ENCODE measurements at regions not wholly inside any gene's neighbourhood (a gene's known extent, or its start where the extent isn't known, plus 50 kb on each side); places are given as distances from the start of the nearest gene placed in this dataset.

GRCh38 chr7:145902123-145902522 is 214.5 kb upstream of the CNTNAP2 start:
- no peaks in the 10 kb centered on the region for H3K4me1 ChIP-seq (replicated peaks in 1 of 2; ENCODE audit: control insufficient read depth in 2 of 2, insufficient read depth in 2 of 2, low read length in 2 of 2)
- ChIA-PET POLR2A (no interaction called here), CTCF (ENCODE audit: low intra/inter-chr PET ratio) (no interaction called here)
- WGBS (ENCODE audit: insufficient coverage, low coverage, missing lambda C conversion rate): 42% methylated on average over 3 of the region's 3 CpGs
- no TSS peak for BruUV-seq (replicated peaks)
- no peaks in the 10 kb centered on the region for H4K20me1 ChIP-seq (replicated peaks; ENCODE audit: control insufficient read depth, insufficient read depth, low read length)
- no peak overlapping the region for H3K4me3 ChIP-seq
- ATAC-seq (peak; percentile 92), FAIRE-seq (no peak), DNase-seq (ENCODE audit: extremely low read depth in 1 of 4, low spot score in 3 of 4) (no peak)
- TF ChIP-seq UBTF (IDR thresholded peaks at IDR 0.05; ENCODE audit: borderline replicate concordance in 1 of 2, low read depth in 2 of 2, low read length in 2 of 2) (no peak), CTCF (IDR thresholded peaks at IDR 0.05 in 2 of 3, conservative IDR thresholded peaks at IDR 0.05 in 1 of 3; ENCODE audit: insufficient read depth in 2 of 3, low read depth in 1 of 3, low read length in 3 of 3) (0 out of 6 replicates have a peak, but pooled peaks of 1 of the 3 experiments have one; percentile 22), SRSF9 (IDR thresholded peaks at IDR 0.05; ENCODE audit: borderline replicate concordance, low read depth, low read length) (no peak)
- H3K79me2 ChIP-seq (ENCODE audit: control insufficient read depth, insufficient read depth, low read length): peaks cover 68% of the 10 kb centered on the region; the same call in 2 of the 3 replicates
- H3K9me1 ChIP-seq (ENCODE audit: control insufficient read depth, insufficient read depth, low read length): no peaks in the 10 kb centered on the region
- no peak overlapping the region for H3K4me2 ChIP-seq (ENCODE audit: insufficient read depth, low read length)
- H3K36me3 ChIP-seq (ENCODE audit: control insufficient read depth, insufficient read depth, low read length): no peaks in the 10 kb centered on the region
- intact Hi-C loops (cut with micrococcal nuclease): no loop called here
- no peaks in the 10 kb centered on the region for H3K27me3 ChIP-seq (ENCODE audit: control insufficient read depth in 2 of 2, insufficient read depth in 2 of 2, low read length in 2 of 2)
- no peak overlapping the region for H2AFZ ChIP-seq (ENCODE audit: low read depth, low read length)
- in situ Hi-C loops (cut with MboI): no loop called here
- no peak overlapping the region for H3K9ac ChIP-seq (ENCODE audit: insufficient read depth in 1 of 2, low read depth in 2 of 2, low read length in 2 of 2)
- H3K9me3 ChIP-seq (replicated peaks; ENCODE audit: control insufficient read depth, insufficient read depth, low read depth, low read length): no peaks in the 10 kb centered on the region
- no peak overlapping the region for H3K27ac ChIP-seq (ENCODE audit: extremely low read depth, low read depth, low read length)

Measured in K562 (cell line).